Kidney capillary endothelial cell (primary cell): ENCODE measurements at regions not wholly inside any gene's neighbourhood (a gene's known extent, or its start where the extent isn't known, plus 50 kb on each side); places are given as distances from the start of the nearest gene placed in this dataset.

Source experiments
- DNase-seq: peaks from one replicate; pipeline ENCODE4 v3.0.0-alpha.2; 2018; ENCODE audit warnings: low spot score

DNA sequence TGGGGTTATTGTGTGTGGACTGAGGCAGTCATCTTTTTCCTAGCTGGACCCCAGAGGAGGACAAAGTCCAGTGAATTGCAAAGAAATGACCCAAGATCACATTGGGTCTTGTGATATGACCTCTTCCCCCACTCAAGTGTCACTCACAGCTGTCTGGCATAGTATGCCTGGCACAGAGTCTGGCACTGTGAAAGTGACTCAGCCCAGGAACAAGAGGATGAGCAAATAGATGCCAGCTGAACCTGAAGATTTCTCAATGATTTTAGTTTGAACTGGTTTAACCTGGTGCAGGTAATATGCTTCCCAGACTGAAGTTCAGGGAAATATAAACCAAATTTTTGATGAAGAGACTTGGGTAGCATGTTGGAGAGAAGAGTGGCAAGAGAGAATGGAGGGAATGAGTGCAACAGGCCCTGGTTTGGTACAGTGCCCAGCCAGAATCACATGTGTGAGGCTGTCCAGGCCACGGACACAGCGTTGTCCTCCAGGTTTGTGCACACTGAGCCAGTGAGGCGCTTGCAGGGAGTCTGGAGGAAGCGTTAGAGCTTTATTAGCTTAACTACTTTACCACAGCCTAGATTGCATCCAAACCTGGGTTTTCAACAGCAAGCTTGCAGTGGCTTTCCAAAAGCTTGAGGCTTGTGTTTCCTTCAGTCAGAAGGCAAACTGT lies 332.9 kb downstream of the NUAK1 start:
- DNase-seq, result no peak

DNA sequence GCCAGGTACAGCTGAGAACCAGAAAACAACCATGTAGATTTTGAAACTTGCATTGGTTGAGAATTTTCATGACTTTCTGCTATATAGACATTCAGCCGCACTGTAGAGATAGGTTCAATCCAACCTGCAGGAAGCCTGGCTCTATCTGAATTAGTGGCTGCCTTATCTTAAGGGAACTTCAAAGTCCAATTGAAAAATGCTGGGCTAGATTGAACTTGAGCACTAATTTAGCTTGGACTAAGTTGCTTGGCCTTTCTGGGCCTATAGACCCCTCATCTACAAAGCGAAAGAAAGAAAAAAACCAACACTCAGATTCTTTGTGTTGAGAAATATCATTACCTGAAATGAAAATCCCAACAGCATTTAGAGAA lies 332.4 kb downstream of the NUAK1 start:
- no peak for DNase-seq

DNA sequence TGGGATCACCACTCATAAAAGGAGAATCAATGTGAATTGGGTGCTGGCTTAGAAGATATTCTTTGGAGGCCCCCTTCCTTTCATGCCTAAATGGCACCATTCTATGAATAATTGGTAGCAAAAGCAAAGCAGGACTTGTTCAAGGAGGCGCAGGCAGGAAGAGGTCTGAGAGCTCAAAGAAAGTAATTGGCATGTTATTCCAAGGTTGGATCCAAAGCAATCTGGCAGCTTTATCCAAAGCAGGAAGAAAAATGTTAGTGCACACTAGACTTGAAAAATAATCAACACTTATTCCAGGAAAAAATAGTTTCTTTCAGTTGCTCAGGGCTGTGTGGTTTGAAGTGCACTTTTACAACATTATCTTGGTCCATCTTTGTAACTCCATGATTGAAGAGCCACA lies 326.4 kb downstream of the NUAK1 start:
- no peak for DNase-seq

DNA sequence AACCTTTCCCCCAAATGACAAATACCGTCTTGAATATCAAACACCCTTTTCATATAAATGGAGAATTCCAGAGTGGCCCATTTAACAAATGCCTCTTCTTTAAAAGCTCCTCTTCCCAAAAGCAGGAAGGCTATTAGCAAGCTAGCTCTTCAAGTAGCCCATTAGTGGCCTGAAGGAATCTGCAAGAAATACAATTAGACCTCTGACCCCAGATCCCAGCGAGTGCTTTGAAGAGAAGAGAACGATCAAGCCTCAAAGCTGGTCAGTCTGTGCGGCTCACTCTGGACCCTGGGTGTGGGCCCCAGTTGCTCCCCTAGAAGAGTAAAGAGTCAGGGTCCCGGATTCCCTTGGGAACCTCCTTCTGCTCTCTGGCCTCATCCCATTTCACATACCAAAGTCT lies 325.6 kb downstream of the NUAK1 start:
- DNase-seq, result no peak

DNA sequence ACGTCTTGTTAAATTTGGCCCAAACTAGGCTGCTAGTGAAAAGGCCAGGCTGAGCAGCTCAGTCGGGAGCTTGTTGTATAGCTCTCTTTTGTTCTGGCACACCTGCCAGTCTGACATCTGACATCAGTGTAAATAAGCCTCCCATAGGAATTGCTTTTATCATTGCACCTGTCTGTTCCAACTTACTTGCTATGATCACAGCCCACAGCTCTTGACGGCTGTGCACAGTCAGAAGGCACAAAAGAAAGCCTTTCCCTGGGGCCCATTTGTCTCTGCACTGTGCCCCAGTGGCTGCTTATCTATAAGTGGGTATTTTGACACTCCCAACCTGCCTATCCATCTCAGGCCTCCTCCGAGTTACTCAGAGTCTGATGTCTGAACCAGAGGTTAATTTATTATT lies 324.5 kb downstream of the NUAK1 start:
- no peak for DNase-seq

DNA sequence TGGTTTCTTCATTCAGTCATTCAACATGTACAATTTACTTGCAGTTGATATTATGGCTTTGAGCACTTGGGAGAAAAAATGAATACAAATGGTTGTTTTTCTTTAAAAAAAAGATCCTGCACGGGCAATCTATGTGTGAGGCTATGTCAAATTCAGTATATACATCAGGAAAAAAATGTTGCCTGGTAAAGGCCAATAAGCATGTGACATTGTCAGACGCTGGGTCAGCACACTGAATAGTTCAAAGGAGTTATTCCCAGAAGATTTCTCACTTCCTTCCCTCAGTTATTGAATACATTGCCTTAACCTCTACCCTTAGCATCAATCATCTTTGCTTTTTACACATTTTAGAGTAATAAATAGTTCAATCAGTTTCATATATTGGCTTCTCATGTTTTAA lies 319.2 kb downstream of the NUAK1 start:
- peak; percentile 23 for DNase-seq

DNA sequence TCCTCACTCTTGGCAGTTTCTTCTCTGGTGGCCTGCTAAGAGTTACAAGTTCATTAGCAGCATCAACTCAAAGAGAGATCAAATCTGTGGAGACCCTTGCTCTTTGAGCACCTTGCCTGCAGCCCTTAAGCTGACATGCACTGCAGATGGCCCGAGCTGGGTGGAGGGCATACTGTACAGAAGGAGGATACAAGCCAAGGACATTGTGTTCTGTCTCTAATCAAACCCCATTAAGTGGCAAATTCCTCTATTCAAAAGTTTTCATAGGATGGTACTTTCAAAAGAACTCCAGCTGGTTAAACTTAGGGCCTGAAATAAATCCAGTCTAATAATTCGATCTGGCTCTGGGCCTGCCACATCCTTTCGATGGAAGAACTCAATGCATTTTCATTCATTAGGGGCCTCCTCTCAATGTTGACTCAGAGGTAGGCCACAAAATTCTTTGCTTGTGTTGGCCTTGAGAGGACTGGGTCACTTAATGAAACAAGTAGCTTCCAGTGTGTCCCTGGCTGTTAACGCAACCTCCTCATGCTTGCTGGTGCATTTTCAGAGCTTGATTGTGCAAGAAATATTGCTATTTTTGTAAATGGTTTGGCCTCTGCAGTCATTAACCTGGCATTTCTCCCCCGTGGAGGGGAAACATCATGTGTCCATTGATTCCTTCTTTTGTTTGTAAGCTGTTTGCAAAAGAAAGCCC lies 318.2 kb downstream of the NUAK1 start:
- no peak for DNase-seq

DNA sequence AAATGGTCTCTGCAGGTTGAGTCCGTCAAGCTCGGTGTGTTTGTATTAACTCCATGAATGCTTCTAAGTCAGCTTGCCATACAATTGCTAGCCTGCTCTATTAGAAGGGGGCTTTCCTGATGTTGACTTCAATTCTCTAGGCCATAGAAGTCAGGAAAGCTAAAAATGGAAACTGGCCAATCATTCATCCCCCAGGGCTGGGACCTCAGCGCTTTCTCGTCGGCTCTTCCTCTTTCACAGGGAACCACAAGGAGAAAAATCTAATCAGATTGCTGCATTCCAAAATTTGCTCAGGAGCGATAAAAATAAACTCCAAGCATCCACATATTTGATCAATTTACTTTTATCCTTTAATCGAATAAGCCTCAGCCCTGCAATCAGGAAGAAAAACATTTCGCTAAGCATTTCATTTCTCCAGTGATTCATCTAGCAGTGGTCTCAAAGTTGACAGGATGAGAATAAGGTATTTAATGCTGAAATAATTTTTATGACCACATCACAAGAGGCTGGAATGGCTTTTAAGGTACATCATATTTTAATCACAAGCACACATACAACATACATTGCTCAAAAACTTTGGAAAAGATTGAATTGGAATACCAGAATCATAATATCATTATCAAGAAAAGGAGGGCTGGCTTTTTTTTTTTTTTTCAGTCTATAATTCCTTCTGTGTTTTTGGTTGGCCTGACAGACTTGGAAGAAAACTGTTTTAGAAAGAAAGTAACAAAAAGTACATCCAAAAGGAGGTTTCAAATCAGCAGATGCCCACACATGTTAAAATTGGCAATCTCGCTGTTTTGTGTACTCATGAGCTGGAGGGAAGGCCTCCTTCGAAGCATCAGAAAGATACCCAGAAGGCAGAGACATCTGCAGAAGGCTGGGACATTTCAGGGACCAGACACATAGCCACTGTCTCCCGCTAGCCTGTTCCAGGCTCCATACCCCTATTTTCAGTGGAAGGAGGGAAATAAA lies 316.3 kb downstream of the NUAK1 start:
- DNase-seq, result no peak

DNA sequence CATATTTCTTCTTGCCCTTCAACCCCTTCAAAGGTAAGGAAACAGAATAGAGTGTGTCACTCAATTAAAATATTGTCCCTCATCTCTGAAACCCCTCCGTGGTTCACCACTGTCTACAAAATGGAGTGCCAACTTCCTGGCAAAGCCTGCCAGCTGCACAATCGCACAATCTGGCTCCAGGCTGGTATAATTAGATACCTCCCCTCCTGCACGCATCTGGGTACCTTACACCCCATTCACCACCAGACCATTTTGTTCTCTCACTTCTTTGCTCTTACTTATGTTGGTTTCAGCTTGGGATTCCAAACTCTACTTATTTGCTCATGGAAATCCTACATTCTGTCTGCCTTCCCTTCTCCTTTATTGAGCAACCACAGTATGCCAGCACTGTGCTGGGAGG lies 314.9 kb downstream of the NUAK1 start:
- no peak for DNase-seq

DNA sequence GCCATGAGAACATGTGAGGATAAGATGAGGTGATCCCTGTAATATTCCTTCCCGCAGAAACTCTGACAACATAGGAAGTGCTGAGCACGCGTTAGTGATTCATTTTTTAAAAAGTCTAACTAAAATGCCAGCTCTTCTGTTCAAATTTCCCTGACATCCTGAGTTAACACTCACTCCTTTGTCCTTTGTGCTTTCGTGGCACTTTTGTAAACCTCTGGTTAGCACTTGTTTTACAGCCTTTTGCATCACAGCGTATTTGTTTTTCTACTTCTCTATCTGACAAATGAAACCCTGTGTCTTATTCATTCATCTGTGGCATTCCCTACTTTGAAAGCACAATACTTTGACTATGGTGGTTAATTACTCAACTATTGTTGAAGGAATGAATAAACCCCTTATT lies 313.6 kb downstream of the NUAK1 start:
- no peak for DNase-seq

DNA sequence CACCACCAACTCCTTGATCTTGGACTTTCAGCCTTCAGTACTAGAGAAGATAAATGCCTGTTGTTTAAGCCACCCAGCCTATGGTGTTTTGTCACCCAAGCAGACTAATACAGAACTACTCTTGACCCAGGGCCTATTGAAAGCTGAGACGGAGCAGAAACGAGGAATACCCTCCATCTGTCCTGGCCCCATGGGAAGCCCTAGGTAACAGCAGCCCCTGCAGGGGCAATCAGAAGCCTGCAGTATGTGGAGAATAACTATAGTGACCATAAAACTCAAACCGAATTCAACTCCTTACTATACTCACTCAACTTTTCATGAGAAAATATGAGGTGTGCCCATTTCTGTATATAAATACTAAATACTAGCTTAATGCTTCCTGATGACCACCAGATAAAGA lies 307.4 kb downstream of the NUAK1 start:
- no peak for DNase-seq

DNA sequence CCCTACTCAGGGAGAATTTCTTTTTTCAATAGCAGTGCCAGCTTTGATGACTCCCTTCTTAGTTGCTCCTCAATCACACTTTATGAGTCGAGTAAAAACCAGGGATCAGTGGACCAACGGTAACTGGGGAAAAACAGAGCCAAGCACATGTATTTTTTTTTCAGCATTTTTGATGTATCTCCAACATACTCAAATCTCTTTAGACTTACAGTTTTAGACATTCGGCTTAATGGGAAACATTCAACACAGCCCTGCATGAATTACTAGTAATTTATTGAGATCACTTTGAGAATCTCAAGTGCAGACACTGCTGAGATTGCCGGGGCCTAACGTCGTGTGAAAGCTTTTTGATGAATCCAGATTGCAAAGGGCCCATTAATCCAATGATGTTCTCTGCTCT lies 306.7 kb downstream of the NUAK1 start:
- DNase-seq, result no peak

DNA sequence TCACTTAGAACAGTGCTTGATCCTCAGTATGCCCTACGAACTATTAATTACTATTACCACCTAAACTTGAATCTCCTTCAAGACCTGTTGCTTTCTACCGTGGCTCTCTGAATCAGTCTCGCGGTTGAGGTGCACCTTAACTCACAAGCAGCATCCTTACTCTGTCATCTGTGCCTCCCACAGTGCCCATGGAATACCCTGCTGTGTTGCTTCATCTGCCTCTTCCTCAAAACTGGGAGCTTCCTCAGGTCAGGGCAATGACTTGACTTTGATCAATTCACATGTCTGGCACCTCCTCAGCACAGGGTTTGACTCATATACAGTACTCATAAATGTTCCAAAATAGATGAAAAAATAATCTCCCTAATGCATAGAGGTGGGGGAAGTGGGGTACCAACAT lies 305.9 kb downstream of the NUAK1 start:
- DNase-seq, result no peak

DNA sequence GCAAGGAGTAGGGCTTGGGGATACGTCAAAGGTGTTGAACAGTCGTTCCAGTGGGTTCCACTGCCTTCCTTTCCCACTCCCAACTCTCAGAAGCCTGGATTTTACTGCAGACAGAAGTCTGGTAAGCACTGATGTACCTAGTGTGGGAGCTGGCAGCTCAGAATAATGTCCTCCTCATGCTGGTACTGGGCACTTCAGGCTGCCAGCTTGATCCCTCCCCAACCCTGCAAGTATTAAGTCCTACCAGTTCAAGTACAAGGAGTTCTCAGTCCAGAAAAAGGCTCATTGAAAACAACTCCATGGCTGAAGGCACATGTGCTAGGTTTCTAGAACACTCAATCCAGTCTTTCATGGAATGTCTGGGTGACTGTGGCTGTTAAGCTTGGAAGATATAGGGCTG lies 304.3 kb downstream of the NUAK1 start:
- no peak for DNase-seq

DNA sequence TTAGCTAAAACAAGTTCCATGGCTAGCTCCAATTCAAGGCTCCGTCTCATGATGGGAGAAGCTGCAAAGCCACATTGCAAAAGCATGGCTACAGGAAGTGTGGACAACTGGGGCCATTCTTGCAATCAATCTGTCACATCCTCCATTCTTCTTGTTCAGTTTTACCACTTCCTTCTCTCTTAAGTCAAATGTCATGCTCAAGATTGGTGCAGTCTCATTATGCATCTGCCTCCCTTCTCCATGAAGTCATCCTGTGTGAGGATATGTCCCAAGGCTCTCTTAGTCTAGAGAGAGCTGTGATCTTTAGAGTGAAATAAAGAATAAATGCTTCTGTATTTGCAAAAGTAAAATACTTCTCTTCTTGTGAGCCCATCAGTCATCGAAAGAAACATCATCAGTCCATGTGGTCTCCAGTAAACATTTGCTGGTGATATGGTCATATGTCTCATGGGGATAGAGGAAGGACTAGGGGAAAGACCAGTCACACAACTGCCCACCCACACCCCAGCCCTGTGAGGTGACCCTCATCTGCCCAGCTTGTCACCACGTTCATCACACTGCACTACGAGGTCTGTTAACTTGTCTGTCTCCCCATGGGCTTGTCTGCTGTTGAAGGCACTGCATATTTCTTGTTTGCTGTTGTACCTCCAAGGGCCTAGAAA lies 303.0 kb downstream of the NUAK1 start:
- DNase-seq, result no peak

DNA sequence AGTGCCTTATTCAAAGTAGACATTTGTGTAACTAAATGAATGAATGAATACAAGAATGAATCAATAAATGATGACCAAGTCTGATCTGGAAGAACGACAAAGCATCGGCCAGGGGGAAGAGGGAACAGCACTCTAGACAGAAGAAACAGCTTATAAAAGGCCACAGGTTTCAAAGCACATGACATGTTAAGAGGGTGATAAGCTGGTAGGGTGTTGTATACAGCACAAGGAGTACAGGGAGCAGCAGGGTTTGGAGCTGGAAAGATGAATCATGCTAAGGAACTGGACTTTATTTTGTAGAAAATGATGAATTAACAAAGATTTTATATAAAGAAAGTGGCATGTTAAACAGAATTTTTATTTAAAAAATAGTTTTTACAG lies 302.5 kb downstream of the NUAK1 start:
- no peak for DNase-seq

DNA sequence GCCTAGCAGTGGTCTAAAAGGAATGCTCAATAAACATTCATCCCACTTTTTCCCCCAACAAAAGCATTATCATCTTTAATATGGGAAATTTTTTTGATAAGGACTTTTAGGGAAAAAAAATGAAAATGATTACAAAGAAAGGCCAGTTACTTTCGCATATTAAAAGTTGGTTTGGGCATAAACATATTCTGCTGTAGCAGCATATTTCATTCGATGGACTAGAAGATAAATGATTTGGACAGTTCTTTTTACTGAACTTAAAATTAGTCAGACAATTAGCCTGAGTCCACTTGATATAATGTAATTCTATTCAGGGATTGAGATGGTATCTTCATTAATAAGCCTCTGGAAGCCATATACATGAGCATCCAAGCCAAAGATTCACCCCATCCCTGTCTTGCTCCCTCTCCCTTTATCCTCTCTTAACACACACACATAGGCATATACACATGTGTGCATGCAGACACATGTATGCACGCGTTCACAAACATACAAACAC lies 299.1 kb downstream of the NUAK1 start:
- DNase-seq, result no peak

DNA sequence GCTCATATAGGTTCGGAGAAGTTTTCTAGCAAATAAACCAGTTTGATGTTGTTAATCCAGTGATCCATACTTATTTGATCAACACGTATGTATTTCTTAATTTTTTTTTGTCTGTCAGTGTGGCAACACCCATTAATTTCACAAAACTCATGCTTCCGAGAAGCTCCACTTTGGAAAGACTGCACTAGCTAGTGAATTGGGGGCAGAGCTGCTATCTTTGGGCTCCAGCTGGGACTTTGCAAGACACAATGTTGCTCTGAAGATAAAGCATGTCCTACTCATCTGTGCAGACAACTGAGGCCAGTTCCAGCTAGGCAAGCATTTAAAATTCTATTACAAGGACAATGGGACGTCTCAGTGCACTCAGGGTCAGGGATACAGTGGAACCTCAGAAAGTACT lies 298.4 kb downstream of the NUAK1 start:
- DNase-seq, result no peak

DNA sequence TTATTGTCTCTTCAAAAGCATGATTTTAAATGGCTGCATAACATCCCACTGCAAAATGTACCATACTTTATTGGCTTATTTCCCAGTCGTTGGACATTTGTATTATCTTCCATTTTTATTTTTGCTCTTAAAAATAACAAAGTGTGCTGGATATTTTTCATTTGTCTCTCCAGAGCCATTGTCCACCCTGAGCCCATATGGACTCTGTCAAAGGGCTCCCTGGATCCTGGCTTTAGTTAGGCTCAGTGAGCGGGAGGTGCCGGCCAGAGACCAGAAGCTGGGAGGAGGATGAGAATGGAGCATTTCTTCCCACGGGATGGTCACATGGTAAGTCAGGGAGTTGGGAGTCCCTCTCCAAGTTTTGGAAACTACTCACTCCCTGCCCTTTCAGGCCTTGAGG lies 296.9 kb downstream of the NUAK1 start:
- no peak for DNase-seq

DNA sequence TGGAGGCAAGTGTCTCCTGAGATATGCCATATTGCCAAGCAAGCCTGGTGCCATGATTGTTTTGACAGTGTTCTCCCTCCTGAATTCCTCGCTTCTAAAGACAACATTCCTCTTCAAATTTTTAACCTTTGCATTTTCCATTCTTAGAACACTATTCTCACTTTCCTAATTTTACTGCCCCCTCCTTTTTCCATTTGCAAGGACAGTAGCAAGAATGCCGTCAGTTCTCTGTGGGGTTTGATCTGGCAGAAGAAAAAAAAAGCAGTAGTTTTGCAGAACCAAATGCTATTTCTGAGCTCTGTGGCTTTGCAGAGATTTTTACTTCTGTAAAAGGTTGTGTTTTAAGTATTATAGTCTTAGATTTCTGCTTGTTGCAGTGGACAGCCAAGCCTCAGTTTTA lies 295.2 kb downstream of the NUAK1 start:
- no peak for DNase-seq

DNA sequence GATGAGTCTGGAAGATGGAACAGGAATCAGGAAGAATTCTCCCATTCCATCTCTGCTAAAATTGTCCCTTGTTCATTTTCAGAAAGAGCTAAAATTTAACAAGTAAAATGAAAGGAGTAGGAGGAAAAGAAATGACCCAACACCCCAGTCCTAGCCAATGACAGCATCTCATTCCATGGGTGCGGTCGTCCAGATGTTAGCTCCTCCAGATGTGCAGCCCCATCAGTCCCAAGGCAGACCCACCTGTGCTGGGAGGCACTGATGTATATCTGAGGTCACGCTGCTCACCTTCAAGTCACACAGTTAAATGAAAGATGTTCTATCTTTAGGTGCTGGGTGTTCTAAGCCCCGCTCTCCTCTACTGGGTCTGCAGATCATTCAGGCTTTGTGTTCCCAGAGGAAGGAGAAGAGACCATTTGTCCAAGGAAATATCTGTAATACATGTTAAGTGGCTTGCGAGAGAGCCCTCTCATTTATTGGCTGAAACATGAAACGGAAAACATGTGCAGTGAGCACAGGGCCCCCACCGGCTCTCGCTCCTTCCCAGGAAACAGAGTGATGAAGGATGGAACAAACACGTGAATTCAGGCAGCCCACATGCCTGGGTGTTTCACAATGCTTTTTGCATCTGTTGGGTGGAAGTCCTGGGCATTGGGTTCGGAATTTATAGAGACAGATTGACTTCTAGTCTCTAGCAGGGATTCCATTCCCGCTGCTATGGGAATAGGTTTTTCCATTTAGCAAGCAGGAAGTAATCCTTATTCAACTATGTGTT lies 294.6 kb downstream of the NUAK1 start:
- DNase-seq, result no peak

DNA sequence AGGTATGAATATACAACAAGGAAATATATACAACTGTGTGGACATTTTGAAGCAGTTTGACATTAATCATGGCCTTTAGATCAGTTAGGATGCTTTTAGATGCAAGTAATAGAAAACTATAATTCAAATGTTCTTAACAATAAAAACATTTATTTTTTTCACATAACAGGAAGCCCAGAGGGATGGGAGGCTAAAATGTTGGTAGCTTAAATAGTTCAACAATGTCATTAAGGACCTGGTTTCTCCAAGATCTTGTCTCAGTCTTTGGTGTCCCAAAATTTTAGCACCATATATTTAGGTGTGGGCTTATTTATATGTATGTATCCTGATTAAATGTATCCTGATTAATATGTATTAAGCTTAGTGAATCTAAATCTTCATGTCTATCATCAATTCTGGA lies 292.4 kb downstream of the NUAK1 start:
- DNase-seq, result no peak
